Muscle of leg (tissue), 3 donors: ENCODE measurements at regions not wholly inside any gene's neighbourhood (a gene's known extent, or its start where the extent isn't known, plus 50 kb on each side); places are given as distances from the start of the nearest gene placed in this dataset.
"Not testable (repeated sequence)": the region's sequence is repeated elsewhere in the genome, so short reads cannot be mapped to it uniquely, and the experiment has no call there.

Source experiments
- DNase-seq: peaks from one replicate; pipeline ENCODE4 v3.0.0; 2013
- H3K27ac ChIP-seq: one replicate; pipeline ENCODE4 v1.5.1; 2013; ENCODE audit warnings: mild to moderate bottlenecking, low read length, control low read depth
- H3K27me3 ChIP-seq: one replicate; pipeline ENCODE4 v1.6.1; 2013; ENCODE audit warnings: low read length; ENCODE audit not compliant: control insufficient read depth, insufficient read depth
- H3K36me3 ChIP-seq: one replicate; pipeline ENCODE4 v1.6.1; 2013; ENCODE audit warnings: low read length; ENCODE audit not compliant: control insufficient read depth, insufficient read depth
- H3K4me1 ChIP-seq: one replicate; pipeline ENCODE4 v1.6.1; 2013; ENCODE audit warnings: low read length; ENCODE audit not compliant: control insufficient read depth, insufficient read depth
- H3K4me3 ChIP-seq: one replicate; pipeline ENCODE4 v1.5.1; 2013; ENCODE audit warnings: low read length, control low read depth
- H3K9me3 ChIP-seq: replicated peaks from 2 replicates; pipeline ENCODE4 v1.6.1; 2013; ENCODE audit warnings: low read depth, low read length; ENCODE audit not compliant: control insufficient read depth
- WGBS: methylation state at CpG from one replicate; pipeline ENCODE4 v1.1.5; 2013; ENCODE audit warnings: missing lambda C conversion rate; ENCODE audit not compliant: insufficient coverage; 5-methylcytosine and 5-hydroxymethylcytosine counted together

DNA sequence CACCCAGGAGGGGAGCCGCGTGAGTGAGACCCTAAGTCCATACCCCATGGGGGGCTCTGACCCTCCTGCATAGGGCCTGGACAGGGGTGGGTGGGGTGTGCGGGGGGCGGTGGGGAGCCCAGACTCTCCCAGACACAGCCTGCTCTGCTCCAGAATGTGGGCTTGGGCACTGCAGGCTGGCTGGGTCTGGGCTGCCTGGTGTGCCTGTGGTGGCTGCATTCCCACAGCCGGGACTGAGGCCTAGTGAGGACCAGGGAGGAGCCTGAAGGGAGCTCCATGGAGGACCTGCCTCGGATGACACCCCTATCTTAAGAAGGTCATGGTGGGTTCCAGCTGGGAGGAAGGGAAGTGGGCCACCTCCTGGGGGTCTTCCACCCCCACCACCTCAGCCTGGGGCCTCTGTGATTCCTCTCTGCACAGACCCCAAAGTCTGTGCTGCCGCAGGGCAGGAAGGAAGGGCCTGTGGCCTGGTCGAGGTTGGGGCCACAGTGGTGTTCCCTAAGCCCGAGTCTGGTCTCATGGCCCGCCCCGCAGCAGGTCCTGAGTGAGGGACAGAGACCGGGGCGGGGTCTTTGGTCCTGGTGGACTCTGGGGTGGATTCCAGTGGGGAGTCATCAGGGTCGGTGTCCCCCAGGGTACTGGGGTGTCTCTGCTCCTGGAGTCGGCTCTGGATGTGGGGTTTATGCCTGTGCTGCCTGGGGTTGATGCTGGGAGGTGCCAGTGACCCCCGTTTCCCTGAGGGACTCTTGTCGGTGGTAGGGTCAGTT, 392.3 kb downstream of the TMEM121 start:
- peaks cover 46% of the 10 kb centered on the region for H3K9me3 ChIP-seq
- H3K4me3 ChIP-seq: no peak overlapping the region
- H3K27ac ChIP-seq: no peak overlapping the region
- no peaks in the 10 kb centered on the region for H3K27me3 ChIP-seq
- 76% methylated on average over 10 of the region's 17 CpGs for WGBS
- no peak for DNase-seq
- no peaks in the 10 kb centered on the region for H3K4me1 ChIP-seq
- H3K36me3 ChIP-seq: no peaks in the 10 kb centered on the region

DNA sequence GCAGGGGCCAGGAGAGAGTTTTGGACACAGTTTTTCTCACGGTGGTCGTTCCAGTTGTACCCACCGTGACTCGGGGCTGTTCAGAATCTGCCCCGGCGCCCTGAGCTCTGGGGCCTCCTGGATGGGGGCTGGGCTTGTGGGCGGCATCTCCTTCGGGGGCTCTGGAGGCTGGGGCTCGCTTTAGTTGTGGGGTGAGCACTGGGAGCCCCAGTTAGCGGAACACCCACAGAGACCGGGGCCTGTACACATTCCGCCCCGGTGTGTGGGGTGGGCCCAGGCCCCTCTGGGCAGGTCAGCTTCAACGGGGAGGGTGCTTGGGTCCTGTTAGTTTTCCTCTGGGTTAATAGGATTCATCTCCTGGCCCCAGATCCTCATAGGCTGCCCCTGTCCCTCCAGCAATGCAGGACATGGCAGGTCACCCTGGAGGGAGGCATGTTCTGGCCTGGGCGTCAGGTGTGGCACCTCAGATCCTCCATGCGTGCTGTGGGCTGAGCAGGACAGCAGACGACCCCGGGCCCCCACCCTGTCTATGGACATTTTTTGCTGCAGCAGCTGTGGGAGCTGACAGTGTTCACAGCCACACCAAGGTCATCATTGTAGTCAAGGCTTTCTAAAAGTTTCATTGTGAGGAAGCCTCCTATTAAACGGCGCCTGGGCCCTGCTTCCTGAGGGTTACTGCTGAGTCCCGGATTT, 393.2 kb downstream of the TMEM121 start:
- Histone ChIP-seq H3K36me3 (no peaks in the 10 kb centered on the region), H3K27ac (no peak overlapping the region), H3K27me3 (no peaks in the 10 kb centered on the region), H3K4me3 (no peak overlapping the region), H3K4me1 (no peaks in the 10 kb centered on the region), H3K9me3 (peaks cover 49% of the 10 kb centered on the region)
- no peak for DNase-seq
- 90% methylated on average over 12 of the region's 21 CpGs for WGBS

DNA sequence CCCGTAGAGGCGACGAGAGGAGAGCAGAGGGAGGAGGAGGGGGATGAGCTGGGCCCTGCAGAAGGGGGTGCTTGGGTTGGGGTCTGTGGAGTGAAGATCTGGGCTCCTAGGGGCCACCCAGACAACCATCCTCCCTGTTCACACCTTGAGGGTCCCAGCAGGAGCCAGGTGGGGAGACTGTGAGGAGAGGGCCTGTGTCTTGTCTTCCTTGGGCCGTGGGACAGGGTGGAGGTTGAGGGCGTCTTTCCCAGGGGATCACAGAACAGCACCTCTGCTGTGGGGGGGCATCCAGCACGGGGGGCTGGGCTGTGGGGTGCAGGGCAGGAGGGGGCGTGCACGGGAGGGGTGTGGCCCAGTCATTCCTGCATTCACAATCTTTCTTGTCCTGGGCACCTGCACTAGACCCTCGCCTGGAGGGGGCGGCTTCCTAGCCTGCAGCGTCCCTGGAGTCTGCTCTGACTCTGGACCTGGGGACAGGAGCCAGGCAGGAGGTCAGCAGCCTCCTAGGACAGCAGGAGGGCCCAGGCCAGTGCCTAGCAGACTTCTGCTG, 393.8 kb downstream of the TMEM121 start:
- not testable (repeated sequence) for H3K27ac ChIP-seq, H3K4me3 ChIP-seq, DNase-seq, H3K36me3 ChIP-seq, H3K4me1 ChIP-seq, H3K27me3 ChIP-seq
- peaks cover 54% of the 10 kb centered on the region for H3K9me3 ChIP-seq
- 81% methylated on average over 4 of the region's 11 CpGs for WGBS

DNA sequence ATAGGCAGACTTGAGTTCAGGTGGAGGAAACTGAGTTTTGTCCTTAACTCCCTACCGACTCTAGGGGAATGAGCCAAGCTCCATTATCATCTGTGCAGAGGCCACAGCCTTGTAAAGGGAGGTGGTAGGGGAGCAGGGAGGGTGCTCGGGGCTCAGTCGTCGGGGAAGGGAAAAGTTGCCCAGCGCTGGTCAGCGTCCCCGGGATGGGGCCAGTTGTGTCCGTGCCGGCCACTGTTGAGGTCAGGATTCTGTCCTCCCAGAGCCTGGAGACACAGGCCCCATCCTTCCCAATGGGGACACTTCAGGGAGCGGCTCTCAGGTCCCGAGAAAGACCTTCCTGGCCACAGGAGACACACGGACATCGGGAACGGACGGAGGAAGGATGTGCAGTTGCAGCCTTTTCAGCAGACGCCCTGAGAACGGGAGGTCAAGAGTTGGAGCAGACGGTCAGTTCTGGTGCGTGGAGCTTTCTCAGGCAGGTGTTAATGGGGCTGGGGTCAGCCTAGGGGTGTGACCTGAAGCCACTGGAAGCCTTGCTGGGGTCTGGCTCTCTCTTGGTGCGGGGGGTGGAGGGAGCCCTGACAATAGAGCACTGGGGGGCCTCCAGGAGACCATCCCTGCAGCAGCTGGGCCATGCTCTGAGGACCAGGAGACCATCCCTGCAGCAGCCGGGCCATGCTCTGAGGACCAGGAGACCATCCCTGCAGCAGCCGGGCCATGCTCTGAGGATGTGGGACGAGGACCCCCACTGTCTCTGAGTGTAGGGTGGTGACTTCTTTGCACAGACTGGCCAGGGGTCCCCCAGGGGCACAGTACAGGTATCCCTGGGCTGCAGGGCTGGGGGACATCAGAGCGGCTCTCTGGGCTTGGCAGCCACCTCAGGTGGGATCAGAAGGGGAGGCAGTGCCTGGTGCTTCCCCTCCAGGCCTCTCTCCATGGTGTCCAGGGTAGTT, 394.7 kb downstream of the TMEM121 start:
- not testable (repeated sequence) for H3K27ac ChIP-seq, DNase-seq, H3K4me1 ChIP-seq, H3K36me3 ChIP-seq, H3K27me3 ChIP-seq, H3K4me3 ChIP-seq
- 91% methylated on average over 20 of the region's 24 CpGs for WGBS
- peaks cover 54% of the 10 kb centered on the region for H3K9me3 ChIP-seq

DNA sequence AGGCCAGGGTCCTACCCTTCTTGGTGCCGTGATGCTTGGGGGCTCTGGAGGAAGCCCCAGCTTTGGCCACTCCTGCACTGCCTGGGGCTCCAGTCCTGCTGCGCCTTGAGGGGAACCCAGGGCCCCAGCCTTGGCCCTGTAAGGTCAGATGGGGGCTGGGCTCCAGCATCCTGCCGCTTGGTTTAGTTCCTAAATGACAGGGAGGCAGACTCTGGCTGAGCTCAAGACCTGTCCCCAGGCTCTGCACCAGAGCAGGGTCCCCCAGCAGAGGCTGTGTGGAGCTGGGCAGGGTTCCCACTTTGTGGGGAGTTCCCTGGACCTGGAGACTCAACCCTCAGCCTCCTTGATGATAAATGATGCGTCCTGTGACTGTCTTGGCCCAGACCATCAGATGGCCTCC, 395.4 kb downstream of the TMEM121 start:
- DNase-seq, H3K27ac ChIP-seq, H3K4me1 ChIP-seq, H3K27me3 ChIP-seq, H3K36me3 ChIP-seq, H3K4me3 ChIP-seq: not testable (repeated sequence)
- WGBS: 80% methylated on average over 3 of the region's 4 CpGs
- peaks cover 54% of the 10 kb centered on the region for H3K9me3 ChIP-seq

DNA sequence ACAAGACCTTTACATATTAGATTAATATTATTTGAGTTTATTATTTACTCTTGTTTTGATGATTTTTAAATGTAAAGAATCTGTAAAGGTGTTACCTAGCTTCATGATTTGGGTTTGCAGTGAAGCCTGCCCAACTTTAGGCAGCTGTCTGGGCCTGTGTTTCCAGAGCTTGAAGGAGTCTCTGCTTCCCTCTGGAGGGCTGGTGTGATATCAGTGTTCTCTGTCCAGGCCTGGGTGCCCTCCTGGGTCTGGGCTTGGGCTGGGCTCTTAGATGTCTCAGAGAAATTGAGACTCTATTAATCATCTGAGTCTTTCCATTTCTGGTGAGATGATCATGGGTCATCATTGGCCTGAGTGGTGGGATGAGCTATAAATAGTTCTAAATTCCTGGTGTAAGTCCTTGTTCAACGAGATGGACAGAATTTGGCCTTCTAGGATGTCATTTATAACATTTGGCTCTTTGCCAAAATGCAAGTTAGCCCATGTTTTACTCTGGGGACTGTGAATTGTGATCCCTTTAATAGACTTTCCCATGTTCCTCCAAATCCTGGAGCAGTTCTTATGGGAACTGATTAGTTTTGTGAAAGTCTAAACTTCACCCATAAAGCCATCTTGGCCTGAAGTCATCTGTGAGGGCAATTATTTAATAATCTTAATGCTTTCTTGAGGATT, 397.3 kb downstream of the TMEM121 start:
- H3K27ac ChIP-seq, H3K4me1 ChIP-seq, H3K4me3 ChIP-seq, DNase-seq, H3K36me3 ChIP-seq, H3K27me3 ChIP-seq: not testable (repeated sequence)
- H3K9me3 ChIP-seq: peaks cover 48% of the 10 kb centered on the region
- WGBS: no CpG with 5 or more reads among the region's 1 CpG

DNA sequence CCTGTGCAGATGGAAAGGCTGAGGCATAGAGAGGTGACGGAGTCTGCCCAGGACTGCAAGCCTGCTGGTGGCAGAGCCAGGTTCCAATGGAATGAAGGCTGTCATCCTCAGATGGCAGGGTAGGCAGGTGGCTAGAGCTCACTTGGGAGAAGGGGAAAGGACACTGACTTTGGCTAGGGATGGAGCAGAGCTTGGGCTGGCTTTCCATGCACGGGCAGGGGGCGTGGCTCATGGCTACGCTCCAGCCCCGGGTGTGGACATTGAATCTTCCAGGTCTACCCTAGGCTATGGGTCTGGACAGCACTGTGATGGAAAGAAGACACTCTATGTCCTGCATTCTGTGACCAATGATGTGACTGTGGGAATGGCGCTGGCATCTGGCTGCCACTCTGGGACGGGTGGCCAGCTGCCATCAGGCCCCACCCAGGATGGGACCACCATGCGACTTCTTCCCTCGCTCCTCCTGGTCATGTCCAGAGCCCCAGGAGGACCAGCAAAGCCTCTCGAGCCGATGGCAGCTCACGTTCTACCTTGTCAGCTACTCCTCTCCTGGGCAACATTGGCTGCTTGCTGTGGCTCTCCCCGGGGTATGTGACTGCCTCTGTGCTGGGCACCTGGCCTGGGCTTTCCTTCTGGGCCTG, 398.7 kb downstream of the TMEM121 start:
- Histone ChIP-seq H3K27ac (no peak overlapping the region), H3K4me1 (no peaks in the 10 kb centered on the region), H3K27me3 (no peaks in the 10 kb centered on the region), H3K36me3 (no peaks in the 10 kb centered on the region), H3K4me3 (no peak overlapping the region), H3K9me3 (peaks cover 45% of the 10 kb centered on the region)
- 89% methylated on average over 11 of the region's 13 CpGs for WGBS
- no peak for DNase-seq

DNA sequence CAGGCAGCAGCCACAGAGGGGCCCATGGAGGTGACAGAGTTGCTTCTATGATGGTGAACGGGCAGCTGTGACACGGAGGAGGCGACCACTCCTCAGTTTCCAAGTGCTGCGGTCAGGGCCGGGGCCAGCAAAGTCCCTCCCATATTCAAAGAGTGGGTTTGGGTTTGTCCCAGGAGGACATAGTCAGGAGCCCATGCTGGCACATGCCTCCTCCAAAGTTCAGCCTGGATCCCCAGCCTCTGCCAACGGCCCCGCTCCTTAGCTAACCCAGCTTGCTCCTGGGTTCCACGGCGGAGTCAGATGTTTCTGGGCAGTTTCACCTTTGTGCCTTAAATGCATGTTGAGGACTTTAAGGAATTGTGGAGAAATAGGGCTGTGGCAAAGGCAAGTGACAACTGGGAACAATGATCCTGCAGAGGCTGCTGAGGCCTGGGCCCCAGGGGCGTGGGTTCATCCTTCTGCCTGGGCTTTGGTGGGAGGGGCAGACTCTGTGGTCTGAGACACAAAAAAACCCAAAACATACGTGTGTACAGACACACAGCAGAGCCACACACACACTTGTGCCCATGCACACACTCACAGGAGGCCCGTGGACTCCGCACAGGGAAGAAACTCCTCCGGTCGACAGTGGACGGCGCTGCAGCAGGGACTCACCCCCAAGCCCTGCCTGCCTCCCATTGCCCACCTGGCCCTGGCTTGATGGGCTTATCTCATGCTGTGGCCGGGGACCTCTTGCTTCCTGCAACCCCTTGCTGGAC, 399.4 kb downstream of the TMEM121 start:
- Histone ChIP-seq H3K27me3 (no peaks in the 10 kb centered on the region), H3K4me3 (no peak overlapping the region), H3K36me3 (no peaks in the 10 kb centered on the region), H3K4me1 (no peaks in the 10 kb centered on the region), H3K9me3 (peaks cover 49% of the 10 kb centered on the region), H3K27ac (no peak overlapping the region)
- WGBS: 89% methylated on average over 14 of the region's 18 CpGs
- DNase-seq: no peak
